Keratinocyte (primary cell): ENCODE measurements at regions not wholly inside any gene's neighbourhood (a gene's known extent, or its start where the extent isn't known, plus 50 kb on each side); places are given as distances from the start of the nearest gene placed in this dataset.

Experiments
- CTCF ChIP-seq, 3 experiments: IDR thresholded peaks in 1 of 3; conservative IDR thresholded peaks in 1 of 3; optimal IDR thresholded peaks in 1 of 3; 2 replicates in 2 of 3; 3 replicates in 1 of 3; pipeline versions ENCODE3 to v1.5.1; 2011; ENCODE audit warnings: low read length in 3 of 3, mild to moderate bottlenecking in 3 of 3, moderate library complexity in 2 of 3, control low read depth in 1 of 3, inconsistent platforms in 1 of 3; ENCODE audit not compliant: insufficient read depth in 2 of 3; ENCODE audit errors: extremely low read depth in 1 of 3
- EZH2 ChIP-seq: IDR thresholded peaks from one replicate; pipeline ENCODE4 v1.6.1; 2012; ENCODE audit warnings: inconsistent platforms, mild to moderate bottlenecking, low read length, moderate library complexity

GRCh38 chr2:16030206-16031057, 90.1 kb downstream of the MYCN start:
- TF ChIP-seq CTCF (optimal IDR thresholded peaks at IDR 0.05 in 1 of 3, IDR thresholded peaks at IDR 0.05 in 1 of 3, conservative IDR thresholded peaks at IDR 0.05 in 1 of 3; ENCODE audit: extremely low read depth in 1 of 3, insufficient read depth in 2 of 3, low read length in 3 of 3) (no peak), EZH2 (no peak)
